Stimulated activated CD8-positive, alpha-beta memory T cell treated with anti-CD3 and anti-CD28 coated beads, Interleukin-4, amount 100 ng/mL, for 1 hour (primary cell): ENCODE measurements at regions not wholly inside any gene's neighbourhood (a gene's known extent, or its start where the extent isn't known, plus 50 kb on each side); places are given as distances from the start of the nearest gene placed in this dataset.

ENCODE experiments used
- DNase-seq, 2 donors: peaks; one replicate each; pipeline ENCODE4 v3.0.0-alpha.2; 2020; ENCODE audit warnings: low read depth in 2 of 2, low spot score in 1 of 2

DNA sequence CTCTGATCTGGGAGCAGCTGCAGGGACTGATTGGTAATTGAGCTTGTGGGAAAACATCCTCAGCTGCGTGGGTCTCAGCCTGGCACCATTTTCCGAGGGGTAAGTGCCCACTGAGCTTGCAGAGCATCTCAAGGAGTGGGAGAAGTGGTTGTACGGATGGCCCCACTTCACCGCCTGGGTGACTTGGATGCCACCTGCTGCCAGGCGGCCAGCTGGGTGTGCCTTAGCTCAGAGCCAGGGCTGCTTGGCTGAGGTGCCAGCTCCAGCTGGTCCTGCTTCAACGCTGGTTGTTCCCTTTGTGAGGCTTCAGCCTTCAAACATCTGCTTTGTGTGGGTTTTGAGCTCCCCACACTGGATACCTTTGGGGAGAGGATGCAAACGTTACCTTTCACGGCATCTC, 482.7 kb upstream of the EEF2KMT start:
- no peak for DNase-seq

- no peak for DNase-seq
Observed at GRCh38 chr16:5578980-5579379, 481.4 kb upstream of the EEF2KMT start.

DNA sequence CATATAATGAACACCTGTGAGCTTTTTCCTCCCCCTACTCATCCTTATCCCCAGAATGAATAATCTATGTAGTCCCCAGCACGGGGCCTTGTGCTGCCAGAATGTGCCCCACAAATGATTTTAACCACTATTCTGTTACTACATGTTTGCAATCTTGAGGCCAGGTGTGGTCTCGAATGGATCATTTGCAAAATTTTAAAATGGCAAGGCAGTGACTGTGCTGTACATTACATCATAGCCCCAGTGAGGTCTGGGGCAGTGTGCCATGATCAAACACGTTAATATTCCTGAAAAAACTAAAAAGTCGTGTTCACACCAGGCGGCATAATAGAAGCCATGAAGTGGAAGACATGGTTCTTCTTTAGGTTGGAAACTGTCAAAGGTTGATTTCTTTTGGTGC, 479.9 kb upstream of the EEF2KMT start:
- no peak for DNase-seq

- no peak for DNase-seq
Observed at GRCh38 chr16:5575646-5576245, 478.2 kb upstream of the EEF2KMT start.

- DNase-seq, result no peak
Observed at GRCh38 chr16:5575121-5575520, 477.5 kb upstream of the EEF2KMT start.

DNA sequence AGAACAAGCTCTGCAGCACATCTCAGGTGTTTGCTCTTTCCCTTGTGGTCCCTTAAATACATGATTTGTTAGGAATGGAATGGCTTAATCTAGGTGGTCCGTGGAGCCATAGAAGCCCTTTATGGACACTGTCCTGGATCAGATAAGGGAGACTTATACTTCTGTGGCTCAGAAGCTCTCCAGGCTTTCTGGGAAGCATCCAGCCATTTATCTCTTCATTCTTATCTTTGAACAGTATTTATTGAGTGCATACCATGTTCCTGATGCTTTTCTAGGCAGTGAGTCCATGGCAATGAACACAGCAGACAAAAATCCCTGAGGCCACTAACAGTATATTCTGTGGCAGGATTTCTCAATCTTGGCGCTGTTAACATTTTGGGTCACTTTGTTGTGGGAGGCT, 474.5 kb upstream of the EEF2KMT start:
- no peak for DNase-seq

DNA sequence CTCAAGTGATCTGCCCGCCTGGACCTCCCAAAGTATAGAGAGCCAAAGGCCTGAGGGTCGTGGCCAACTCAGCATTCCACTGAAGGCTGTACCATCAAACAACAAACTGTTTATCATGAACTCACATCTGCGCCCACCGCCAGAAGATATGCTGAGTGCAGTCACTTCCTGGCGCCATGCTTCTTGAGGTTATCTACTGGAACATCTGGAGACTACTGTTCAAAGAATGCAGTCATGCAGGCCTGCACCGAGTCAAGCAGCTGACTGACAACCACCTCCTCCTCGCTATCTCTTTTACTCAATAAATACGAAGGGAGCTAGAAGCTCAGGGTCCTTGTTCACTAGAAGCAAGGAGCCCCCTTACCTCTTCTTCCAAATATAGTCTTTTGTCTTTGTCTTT, 473.9 kb upstream of the EEF2KMT start:
- DNase-seq, result no peak

- no peak for DNase-seq
Observed at GRCh38 chr16:5561800-5562199, 464.2 kb upstream of the EEF2KMT start.

DNA sequence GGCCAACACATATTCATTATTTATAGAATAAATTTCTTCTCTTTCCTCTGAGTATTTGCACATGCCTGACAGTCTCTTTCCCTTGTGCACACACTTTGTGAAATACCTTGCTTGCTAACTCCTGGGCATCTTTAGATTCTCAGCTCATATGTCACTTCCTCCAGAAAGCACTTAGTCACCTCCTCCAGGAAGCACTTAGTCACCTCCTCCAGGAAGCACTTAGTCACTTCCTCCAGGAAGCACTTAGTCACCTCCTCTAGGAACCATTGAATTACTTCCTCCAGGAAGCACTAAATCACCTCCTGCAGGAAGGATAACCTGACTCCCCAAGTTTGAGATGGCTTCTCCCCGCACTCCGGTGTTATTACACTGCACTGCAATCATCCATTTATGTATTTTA, 462.5 kb upstream of the EEF2KMT start:
- no peak for DNase-seq

GRCh38 chr16:5557966-5558365, 460.4 kb upstream of the EEF2KMT start:
- no peak for DNase-seq

DNA sequence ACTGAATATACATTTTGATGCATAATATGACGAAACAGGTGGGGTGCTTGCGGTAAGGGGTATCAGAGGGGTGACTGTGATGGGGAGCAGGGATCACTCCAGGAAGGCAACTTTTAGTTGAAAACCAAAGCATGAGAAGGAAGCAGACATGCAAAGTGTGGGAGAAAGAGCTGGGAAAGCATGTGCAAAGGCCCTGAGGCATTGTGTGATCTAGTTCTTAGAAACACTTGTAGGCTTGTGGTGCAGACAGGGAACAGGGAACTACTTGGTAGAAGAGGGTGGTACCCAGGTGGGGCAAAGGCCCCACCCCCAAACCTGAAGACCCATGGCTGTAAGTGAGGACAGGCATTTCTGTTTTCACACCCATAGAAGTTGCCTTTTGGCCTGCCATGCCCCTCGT, 459.9 kb upstream of the EEF2KMT start:
- no peak for DNase-seq

GRCh38 chr16:5556158-5556810, 458.7 kb upstream of the EEF2KMT start:
- DNase-seq, result no peak

DNA sequence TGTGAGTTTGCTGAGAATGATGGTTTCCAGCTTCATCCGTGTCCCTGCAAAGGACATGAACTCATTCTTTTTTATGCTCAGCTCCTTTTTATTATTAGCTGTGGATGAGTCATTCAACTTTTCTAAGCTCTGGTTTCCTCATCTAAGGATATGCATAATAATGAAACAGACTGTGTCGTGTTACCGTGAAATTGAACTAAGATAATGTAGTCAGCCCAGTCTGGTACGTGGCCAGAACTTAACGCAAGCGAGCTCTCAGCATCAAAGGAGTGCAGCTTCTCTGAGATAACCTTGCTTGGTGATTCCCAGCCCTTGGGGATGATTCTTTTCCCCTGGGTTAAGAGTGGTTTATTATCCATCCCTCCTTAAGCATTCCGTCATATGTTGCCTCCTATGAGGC, 454.3 kb upstream of the EEF2KMT start:
- no peak for DNase-seq

- no peak for DNase-seq
Observed at GRCh38 chr16:5549802-5550201, 452.2 kb upstream of the EEF2KMT start.

GRCh38 chr16:5541356-5541755, 443.8 kb upstream of the EEF2KMT start:
- DNase-seq, result no peak

GRCh38 chr16:5537347-5537746, 439.8 kb upstream of the EEF2KMT start:
- DNase-seq, result no peak

DNA sequence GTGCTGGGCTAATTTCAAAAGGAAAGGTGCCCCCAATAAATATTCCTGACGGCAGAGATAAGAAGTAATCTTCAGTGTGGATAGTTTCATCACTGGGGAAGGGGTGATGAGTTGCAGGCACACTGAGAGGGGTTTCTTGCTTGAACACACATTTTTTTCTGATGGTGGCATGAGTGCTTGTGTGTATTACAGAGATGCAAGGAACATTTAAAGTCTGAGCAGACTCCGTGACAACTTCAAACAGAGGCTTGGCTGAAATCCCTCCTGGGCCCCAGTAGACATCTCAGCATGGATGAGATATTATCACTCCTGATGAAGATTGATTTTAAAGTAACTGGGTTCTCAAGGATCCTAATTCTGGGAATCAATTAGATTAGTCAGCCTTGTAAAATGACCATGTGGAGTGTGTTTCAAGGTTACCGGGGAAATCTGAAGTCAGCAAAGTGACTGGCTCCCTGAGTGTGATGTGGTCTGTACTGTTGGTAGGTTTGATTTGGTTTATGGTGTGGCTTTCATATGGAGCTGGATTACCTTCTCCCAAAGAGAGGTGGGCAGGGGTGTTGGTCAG, 435.8 kb upstream of the EEF2KMT start:
- no peak for DNase-seq

GRCh38 chr16:5527817-5528216, 430.2 kb upstream of the EEF2KMT start:
- no peak for DNase-seq

DNA sequence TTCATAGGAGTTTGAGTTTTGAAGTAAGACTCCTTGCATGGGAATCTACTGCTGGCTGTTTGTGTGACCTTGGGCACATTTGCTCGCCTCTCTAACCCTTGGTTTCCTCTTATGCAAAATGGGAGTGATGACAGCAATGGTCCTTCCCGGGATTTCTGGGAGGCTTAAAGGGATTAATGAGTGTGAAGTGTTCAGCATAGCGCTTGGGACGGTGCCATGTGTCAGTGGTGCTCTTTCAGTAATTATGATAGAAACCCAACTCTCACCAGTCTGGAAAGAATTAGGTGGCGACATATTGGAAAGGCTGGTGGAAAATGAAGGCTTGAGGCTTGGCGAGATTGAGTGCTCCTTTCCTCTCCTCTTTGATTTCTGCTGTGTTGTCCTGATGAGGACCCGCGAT, 429.2 kb upstream of the EEF2KMT start:
- no peak for DNase-seq

GRCh38 chr16:5523829-5524228, 426.2 kb upstream of the EEF2KMT start:
- DNase-seq, result no peak

DNA sequence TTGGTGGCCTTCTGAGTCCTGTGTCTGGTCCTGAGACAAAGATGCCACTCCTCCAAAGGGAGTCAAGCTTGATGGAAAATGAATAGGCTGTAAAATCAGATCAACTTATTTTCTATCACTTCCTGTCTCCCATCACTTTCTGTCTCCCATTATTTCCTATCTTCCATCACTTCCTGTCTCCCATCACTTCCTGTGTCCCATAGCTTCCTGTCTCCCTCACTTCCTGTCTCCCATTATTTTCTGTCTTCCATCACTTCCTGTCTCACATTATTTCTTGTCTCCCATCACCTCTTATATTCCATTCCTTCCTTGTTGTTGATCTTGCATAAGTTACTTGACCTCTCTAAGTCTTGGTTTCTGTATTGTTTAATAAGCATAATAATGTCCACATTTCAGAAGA, 418.5 kb upstream of the EEF2KMT start:
- no peak for DNase-seq

- no peak for DNase-seq
Observed at GRCh38 chr16:5512014-5512413, 414.4 kb upstream of the EEF2KMT start.

DNA sequence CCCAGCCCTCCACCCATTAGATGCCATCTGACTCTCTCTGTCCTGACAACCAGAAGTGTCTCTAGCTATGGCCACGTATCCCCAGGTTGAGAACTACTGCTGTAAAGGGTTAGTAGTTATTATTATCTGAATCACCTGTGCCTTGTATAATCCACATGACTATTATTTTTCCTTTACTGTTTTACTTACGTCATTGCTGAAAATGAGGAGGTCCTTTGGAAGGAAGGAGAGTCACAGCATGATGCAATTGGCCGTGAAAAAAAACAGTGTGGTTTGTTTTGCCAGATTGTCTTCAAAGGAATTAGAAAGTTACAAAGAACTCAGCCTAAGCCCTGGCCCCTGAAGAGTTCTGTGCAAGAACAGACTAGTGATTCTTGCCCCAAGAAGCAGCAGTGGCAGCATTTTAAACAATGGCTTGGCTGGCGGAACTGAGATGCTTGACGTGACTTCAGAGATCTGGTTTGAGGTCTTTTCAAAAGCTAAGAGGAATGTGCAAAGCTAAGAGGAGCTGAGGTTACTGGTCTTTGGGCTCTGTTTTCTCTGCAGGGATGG, 413.3 kb upstream of the EEF2KMT start:
- DNase-seq, result no peak
